ENCODE measurements at regions not wholly inside any gene's neighbourhood (a gene's known extent, or its start where the extent isn't known, plus 50 kb on each side); places are given as distances from the start of the nearest gene placed in this dataset.
"Not testable (repeated sequence)": the region's sequence is repeated elsewhere in the genome, so short reads cannot be mapped to it uniquely, and the experiment has no call there.

- H3K4me3 ChIP-seq (ENCODE audit: low read depth in 1 of 5, low read length in 5 of 5) = no peak overlapping the region
- no peak overlapping the region for H3K27ac ChIP-seq (ENCODE audit: low read depth, low read length)
- H3K36me3 ChIP-seq (ENCODE audit: control insufficient read depth in 5 of 5, insufficient read depth in 5 of 5, low read length in 5 of 5) = no peaks in the 10 kb centered on the region
- H3K9me3 ChIP-seq (ENCODE audit: control insufficient read depth in 5 of 5, low read length in 5 of 5) = peaks cover 0 to 1% (median 0%) of the 10 kb centered on the region in 5 donors
- H3K9ac ChIP-seq (ENCODE audit: low read length in 5 of 5) = no peak overlapping the region
- H3K4me1 ChIP-seq (ENCODE audit: control insufficient read depth in 5 of 5, insufficient read depth in 5 of 5, low read length in 5 of 5) = no peaks in the 10 kb centered on the region
- H3K27me3 ChIP-seq (ENCODE audit: control insufficient read depth in 5 of 5, insufficient read depth in 4 of 5, low read length in 5 of 5) = no peaks in the 10 kb centered on the region
Observed at GRCh38 chr5:145629047-145629446, 206.1 kb downstream of the PRELID2 start.

GRCh38 chr5:145628525-145628924 is 206.6 kb downstream of the PRELID2 start:
- Histone ChIP-seq H3K9me3 (ENCODE audit: control insufficient read depth in 5 of 5, low read length in 5 of 5) (peaks cover 0 to 6% (median 4%) of the 10 kb centered on the region in 5 donors), H3K27ac (ENCODE audit: low read depth, low read length) (no peak overlapping the region), H3K4me3 (ENCODE audit: low read depth in 1 of 5, low read length in 5 of 5) (no peak overlapping the region), H3K27me3 (ENCODE audit: control insufficient read depth in 5 of 5, insufficient read depth in 4 of 5, low read length in 5 of 5) (no peaks in the 10 kb centered on the region), H3K36me3 (ENCODE audit: control insufficient read depth in 5 of 5, insufficient read depth in 5 of 5, low read length in 5 of 5) (no peaks in the 10 kb centered on the region), H3K9ac (ENCODE audit: low read length in 5 of 5) (no peak overlapping the region), H3K4me1 (ENCODE audit: control insufficient read depth in 5 of 5, insufficient read depth in 5 of 5, low read length in 5 of 5) (no peaks in the 10 kb centered on the region)

GRCh38 chr5:145619806-145620310 is 215.3 kb downstream of the PRELID2 start:
- Histone ChIP-seq H3K27me3 (ENCODE audit: control insufficient read depth in 5 of 5, insufficient read depth in 4 of 5, low read length in 5 of 5) (no peaks in the 10 kb centered on the region), H3K9me3 (ENCODE audit: control insufficient read depth in 5 of 5, low read length in 5 of 5) (peaks cover 0 to 8% (median 6%) of the 10 kb centered on the region in 5 donors), H3K36me3 (ENCODE audit: control insufficient read depth in 5 of 5, insufficient read depth in 5 of 5, low read length in 5 of 5) (no peaks in the 10 kb centered on the region), H3K27ac (ENCODE audit: low read depth, low read length) (no peak overlapping the region), H3K9ac (ENCODE audit: low read length in 5 of 5) (no peak overlapping the region), H3K4me1 (ENCODE audit: control insufficient read depth in 5 of 5, insufficient read depth in 5 of 5, low read length in 5 of 5) (no peaks in the 10 kb centered on the region), H3K4me3 (ENCODE audit: low read depth in 1 of 5, low read length in 5 of 5) (no peak overlapping the region)

- H3K27me3 ChIP-seq (ENCODE audit: control insufficient read depth in 5 of 5, insufficient read depth in 4 of 5, low read length in 5 of 5); H3K4me1 ChIP-seq (ENCODE audit: control insufficient read depth in 5 of 5, insufficient read depth in 5 of 5, low read length in 5 of 5); H3K9ac ChIP-seq (ENCODE audit: low read length in 5 of 5); H3K36me3 ChIP-seq (ENCODE audit: control insufficient read depth in 5 of 5, insufficient read depth in 5 of 5, low read length in 5 of 5); H3K27ac ChIP-seq (ENCODE audit: low read depth, low read length); H3K9me3 ChIP-seq (ENCODE audit: control insufficient read depth in 5 of 5, low read length in 5 of 5); H3K4me3 ChIP-seq (ENCODE audit: low read depth in 1 of 5, low read length in 5 of 5): not testable (repeated sequence)
Observed at GRCh38 chr5:145616739-145617138, 218.4 kb downstream of the PRELID2 start.

- Histone ChIP-seq H3K9ac (ENCODE audit: low read length in 5 of 5) (no peak overlapping the region), H3K9me3 (ENCODE audit: control insufficient read depth in 5 of 5, low read length in 5 of 5) (peaks cover 0 to under 1% (median 0%) of the 10 kb centered on the region in 5 donors), H3K4me1 (ENCODE audit: control insufficient read depth in 5 of 5, insufficient read depth in 5 of 5, low read length in 5 of 5) (no peaks in the 10 kb centered on the region), H3K27me3 (ENCODE audit: control insufficient read depth in 5 of 5, insufficient read depth in 4 of 5, low read length in 5 of 5) (no peaks in the 10 kb centered on the region), H3K4me3 (ENCODE audit: low read depth in 1 of 5, low read length in 5 of 5) (no peak overlapping the region), H3K36me3 (ENCODE audit: control insufficient read depth in 5 of 5, insufficient read depth in 5 of 5, low read length in 5 of 5) (no peaks in the 10 kb centered on the region), H3K27ac (ENCODE audit: low read depth, low read length) (no peak overlapping the region)
Observed at GRCh38 chr5:145598983-145599382, 236.2 kb downstream of the PRELID2 start.

GRCh38 chr5:145598184-145598583 is 237.0 kb downstream of the PRELID2 start:
- Histone ChIP-seq H3K9me3 (ENCODE audit: control insufficient read depth in 5 of 5, low read length in 5 of 5) (no peaks in the 10 kb centered on the region), H3K9ac (ENCODE audit: low read length in 5 of 5) (no peak overlapping the region)

GRCh38 chr5:145591578-145591977 is 243.6 kb downstream of the PRELID2 start:
- H3K9ac ChIP-seq (ENCODE audit: low read length in 5 of 5) = no peak overlapping the region
- no peak overlapping the region for H3K4me3 ChIP-seq (ENCODE audit: low read depth in 1 of 5, low read length in 5 of 5)
- H3K9me3 ChIP-seq (ENCODE audit: control insufficient read depth in 5 of 5, low read length in 5 of 5) = no peaks in the 10 kb centered on the region
- no peaks in the 10 kb centered on the region for H3K4me1 ChIP-seq (ENCODE audit: control insufficient read depth in 5 of 5, insufficient read depth in 5 of 5, low read length in 5 of 5)
- no peaks in the 10 kb centered on the region for H3K27me3 ChIP-seq (ENCODE audit: control insufficient read depth in 5 of 5, insufficient read depth in 4 of 5, low read length in 5 of 5)
- no peak overlapping the region for H3K27ac ChIP-seq (ENCODE audit: low read depth, low read length)
- no peaks in the 10 kb centered on the region for H3K36me3 ChIP-seq (ENCODE audit: control insufficient read depth in 5 of 5, insufficient read depth in 5 of 5, low read length in 5 of 5)

More at GRCh38 chr5:145598184-145598583, 237.0 kb downstream of the PRELID2 start:
- Histone ChIP-seq H3K4me1 (ENCODE audit: control insufficient read depth in 5 of 5, insufficient read depth in 5 of 5, low read length in 5 of 5) (no peaks in the 10 kb centered on the region), H3K4me3 (ENCODE audit: low read depth in 1 of 5, low read length in 5 of 5) (no peak overlapping the region), H3K27me3 (ENCODE audit: control insufficient read depth in 5 of 5, insufficient read depth in 4 of 5, low read length in 5 of 5) (no peaks in the 10 kb centered on the region), H3K36me3 (ENCODE audit: control insufficient read depth in 5 of 5, insufficient read depth in 5 of 5, low read length in 5 of 5) (no peaks in the 10 kb centered on the region), H3K27ac (ENCODE audit: low read depth, low read length) (no peak overlapping the region)

- no peaks in the 10 kb centered on the region for H3K27me3 ChIP-seq (ENCODE audit: control insufficient read depth in 5 of 5, insufficient read depth in 4 of 5, low read length in 5 of 5)
- H3K9ac ChIP-seq (ENCODE audit: low read length in 5 of 5) = no peak overlapping the region
- no peak overlapping the region for H3K27ac ChIP-seq (ENCODE audit: low read depth, low read length)
- no peaks in the 10 kb centered on the region for H3K4me1 ChIP-seq (ENCODE audit: control insufficient read depth in 5 of 5, insufficient read depth in 5 of 5, low read length in 5 of 5)
- no peak overlapping the region for H3K4me3 ChIP-seq (ENCODE audit: low read depth in 1 of 5, low read length in 5 of 5)
- no peaks in the 10 kb centered on the region for H3K36me3 ChIP-seq (ENCODE audit: control insufficient read depth in 5 of 5, insufficient read depth in 5 of 5, low read length in 5 of 5)
- no peaks in the 10 kb centered on the region for H3K9me3 ChIP-seq (ENCODE audit: control insufficient read depth in 5 of 5, low read length in 5 of 5)
Observed at GRCh38 chr5:145589063-145589462, 246.1 kb downstream of the PRELID2 start.

GRCh38 chr5:145588558-145588957 is 246.6 kb downstream of the PRELID2 start:
- no peak overlapping the region for H3K9ac ChIP-seq (ENCODE audit: low read length in 5 of 5)
- H3K27ac ChIP-seq (ENCODE audit: low read depth, low read length) = no peak overlapping the region
- no peaks in the 10 kb centered on the region for H3K9me3 ChIP-seq (ENCODE audit: control insufficient read depth in 5 of 5, low read length in 5 of 5)
- no peaks in the 10 kb centered on the region for H3K36me3 ChIP-seq (ENCODE audit: control insufficient read depth in 5 of 5, insufficient read depth in 5 of 5, low read length in 5 of 5)
- no peak overlapping the region for H3K4me3 ChIP-seq (ENCODE audit: low read depth in 1 of 5, low read length in 5 of 5)
- H3K4me1 ChIP-seq (ENCODE audit: control insufficient read depth in 5 of 5, insufficient read depth in 5 of 5, low read length in 5 of 5) = no peaks in the 10 kb centered on the region
- no peaks in the 10 kb centered on the region for H3K27me3 ChIP-seq (ENCODE audit: control insufficient read depth in 5 of 5, insufficient read depth in 4 of 5, low read length in 5 of 5)

- H3K27me3 ChIP-seq (ENCODE audit: control insufficient read depth in 5 of 5, insufficient read depth in 4 of 5, low read length in 5 of 5) = no peaks in the 10 kb centered on the region
- no peak overlapping the region for H3K4me3 ChIP-seq (ENCODE audit: low read depth in 1 of 5, low read length in 5 of 5)
- no peaks in the 10 kb centered on the region for H3K9me3 ChIP-seq (ENCODE audit: control insufficient read depth in 5 of 5, low read length in 5 of 5)
- no peak overlapping the region for H3K27ac ChIP-seq (ENCODE audit: low read depth, low read length)
- no peaks in the 10 kb centered on the region for H3K4me1 ChIP-seq (ENCODE audit: control insufficient read depth in 5 of 5, insufficient read depth in 5 of 5, low read length in 5 of 5)
- no peak overlapping the region for H3K9ac ChIP-seq (ENCODE audit: low read length in 5 of 5)
- no peaks in the 10 kb centered on the region for H3K36me3 ChIP-seq (ENCODE audit: control insufficient read depth in 5 of 5, insufficient read depth in 5 of 5, low read length in 5 of 5)
Observed at GRCh38 chr5:145588113-145588512, 247.0 kb downstream of the PRELID2 start.

- Histone ChIP-seq H3K27me3 (ENCODE audit: control insufficient read depth in 5 of 5, insufficient read depth in 4 of 5, low read length in 5 of 5) (no peaks in the 10 kb centered on the region), H3K36me3 (ENCODE audit: control insufficient read depth in 5 of 5, insufficient read depth in 5 of 5, low read length in 5 of 5) (no peaks in the 10 kb centered on the region), H3K4me1 (ENCODE audit: control insufficient read depth in 5 of 5, insufficient read depth in 5 of 5, low read length in 5 of 5) (no peaks in the 10 kb centered on the region), H3K4me3 (ENCODE audit: low read depth in 1 of 5, low read length in 5 of 5) (no peak overlapping the region), H3K27ac (ENCODE audit: low read depth, low read length) (no peak overlapping the region), H3K9ac (ENCODE audit: low read length in 5 of 5) (no peak overlapping the region), H3K9me3 (ENCODE audit: control insufficient read depth in 5 of 5, low read length in 5 of 5) (no peaks in the 10 kb centered on the region)
Observed at GRCh38 chr5:145587710-145588109, 247.4 kb downstream of the PRELID2 start.
